NCI-H2196 (cell line): ENCODE measurements at regions not wholly inside any gene's neighbourhood (a gene's known extent, or its start where the extent isn't known, plus 50 kb on each side); places are given as distances from the start of the nearest gene placed in this dataset.

Experiments used
- DNase-seq: peaks from one replicate; lab custom pipeline; 2025; ENCODE audit not compliant: unreplicated experiment; lab: John Stamatoyannopoulos, UW

GRCh38 chr4:189304167-189304566, 636.5 kb upstream of the FRG1 start:
- DNase-seq, result no peak

- DNase-seq, result no peak
These were observed 635.9 kb upstream of the FRG1 start for GRCh38 chr4:189304809-189305208.

- DNase-seq, result no peak
These were observed 635.2 kb upstream of the FRG1 start for GRCh38 chr4:189305500-189305899.

- DNase-seq, result no peak
These were observed 629.4 kb upstream of the FRG1 start for GRCh38 chr4:189311251-189311650.

GRCh38 chr4:189313064-189313463, 627.6 kb upstream of the FRG1 start:
- no peak for DNase-seq

GRCh38 chr4:189313861-189314513, 626.7 kb upstream of the FRG1 start:
- no peak for DNase-seq

- no peak for DNase-seq
These were observed 618.2 kb upstream of the FRG1 start for GRCh38 chr4:189322426-189322825.

- no peak for DNase-seq
These were observed 598.8 kb upstream of the FRG1 start for GRCh38 chr4:189341881-189342280.

- DNase-seq, result no peak
These were observed 585.1 kb upstream of the FRG1 start for GRCh38 chr4:189355590-189355989.

GRCh38 chr4:189362364-189362763, 578.3 kb upstream of the FRG1 start:
- DNase-seq, result no peak

- DNase-seq, result no peak
These were observed 576.6 kb upstream of the FRG1 start for GRCh38 chr4:189364032-189364449.

- DNase-seq, result no peak
These were observed 575.2 kb upstream of the FRG1 start for GRCh38 chr4:189365451-189365850.

- no peak for DNase-seq
These were observed 572.8 kb upstream of the FRG1 start for GRCh38 chr4:189367832-189368231.

GRCh38 chr4:189374176-189374575, 566.5 kb upstream of the FRG1 start:
- no peak for DNase-seq

GRCh38 chr4:189376901-189377300, 563.8 kb upstream of the FRG1 start:
- no peak for DNase-seq

- DNase-seq, result no peak
These were observed 563.1 kb upstream of the FRG1 start for GRCh38 chr4:189377569-189377968.

- no peak for DNase-seq
These were observed 555.6 kb upstream of the FRG1 start for GRCh38 chr4:189385098-189385497.

- no peak for DNase-seq
These were observed 555.1 kb upstream of the FRG1 start for GRCh38 chr4:189385579-189385978.

GRCh38 chr4:189396435-189396834, 544.2 kb upstream of the FRG1 start:
- no peak for DNase-seq

GRCh38 chr4:189404271-189404670, 536.4 kb upstream of the FRG1 start:
- DNase-seq, result no peak

- no peak for DNase-seq
These were observed 531.5 kb upstream of the FRG1 start for GRCh38 chr4:189409158-189409557.

GRCh38 chr4:189414021-189414420, 526.7 kb upstream of the FRG1 start:
- no peak for DNase-seq

- no peak for DNase-seq
These were observed 520.1 kb upstream of the FRG1 start for GRCh38 chr4:189420572-189420971.
